Daoy (cell line): ENCODE measurements at regions not wholly inside any gene's neighbourhood (a gene's known extent, or its start where the extent isn't known, plus 50 kb on each side); places are given as distances from the start of the nearest gene placed in this dataset.
"Not testable (repeated sequence)": the region's sequence is repeated elsewhere in the genome, so short reads cannot be mapped to it uniquely, and the experiment has no call there.

Experiments used
- DNase-seq: peaks from one replicate; pipeline ENCODE4 v3.0.0-alpha.2; 2015; ENCODE audit warnings: low read depth

DNA sequence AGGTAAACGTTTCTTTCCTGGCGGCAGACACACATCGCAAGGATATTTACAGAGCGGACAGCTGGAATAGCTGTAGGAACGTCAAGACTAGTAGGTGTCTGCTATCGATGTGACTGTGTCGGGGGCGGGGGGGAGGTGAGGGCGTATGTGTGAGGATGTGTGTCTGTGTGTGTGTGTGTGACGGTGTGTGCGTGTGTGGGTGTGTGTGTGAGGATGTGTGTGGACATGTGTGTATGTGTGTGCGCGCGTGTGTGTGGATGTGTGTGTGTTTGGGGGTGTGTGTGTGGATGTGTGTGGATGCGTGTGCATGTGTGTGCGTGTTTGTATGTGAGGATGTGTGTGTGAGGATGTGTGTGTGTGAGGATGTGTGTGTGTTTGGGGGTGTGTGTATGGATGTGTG lies 55.4 kb downstream of the PNMA6F start:
- not testable (repeated sequence) for DNase-seq

DNA sequence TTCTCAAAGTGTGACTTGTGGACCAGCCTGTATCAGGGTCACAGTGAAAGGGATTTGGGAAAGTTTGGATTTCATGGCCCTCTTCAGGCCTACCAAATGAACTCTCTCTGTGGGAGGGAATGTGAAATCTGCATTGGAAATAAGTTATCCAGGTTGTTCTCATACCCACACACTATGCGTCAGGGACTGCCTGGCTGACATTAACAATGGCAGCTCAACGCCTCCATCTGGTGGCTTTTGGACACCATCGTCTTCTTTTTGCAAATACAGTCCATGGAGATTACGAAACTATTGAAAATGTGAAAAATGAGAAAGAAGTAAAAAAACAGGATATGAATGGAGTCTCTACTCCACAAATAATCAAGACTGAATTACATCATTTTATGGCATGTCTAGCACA lies 61.1 kb downstream of the PNMA6F start:
- not testable (repeated sequence) for DNase-seq

DNA sequence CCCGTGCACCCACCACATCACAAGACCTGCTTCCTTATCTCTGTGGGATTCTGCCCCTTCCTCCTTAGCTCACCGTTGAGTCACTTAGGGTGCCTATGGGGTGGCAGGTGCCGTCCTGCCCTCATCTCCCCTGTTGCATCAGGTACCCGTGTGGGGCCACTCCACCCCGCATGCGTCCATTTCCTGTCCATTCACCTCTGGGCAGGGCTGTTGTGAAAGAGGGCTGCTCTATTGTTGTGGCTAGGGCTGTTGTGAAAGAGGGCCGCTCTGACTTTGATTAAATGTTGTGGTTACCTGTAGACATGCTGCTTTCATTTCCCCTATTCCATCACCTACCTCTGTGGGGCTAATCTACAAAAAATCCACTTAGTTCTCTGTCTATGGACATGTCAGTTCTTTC lies 68.3 kb downstream of the PNMA6F start:
- not testable (repeated sequence) for DNase-seq

GRCh38 chrX:153252378-153253129 lies 69.0 kb downstream of the PNMA6F start:
- DNase-seq: not testable (repeated sequence)

DNA sequence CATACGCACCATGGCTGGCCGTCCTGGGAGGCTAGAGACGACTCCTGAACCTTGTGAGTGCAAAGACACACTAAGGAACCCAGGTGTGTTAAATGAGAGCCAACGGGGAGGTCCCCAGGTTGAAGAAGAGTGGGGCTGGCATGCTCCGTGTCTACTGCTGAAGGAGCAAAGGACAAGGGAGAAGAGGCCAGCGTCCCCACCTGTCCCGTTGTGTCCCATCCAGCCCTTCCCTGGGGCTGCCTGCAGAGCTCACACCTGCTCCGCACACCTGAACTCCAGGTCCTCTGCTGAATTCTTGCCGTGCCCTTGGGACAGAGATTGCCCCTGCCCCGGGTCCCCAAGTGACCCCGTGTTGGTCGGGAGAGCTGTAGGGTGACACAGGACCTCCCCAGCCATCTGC lies 69.6 kb downstream of the PNMA6F start:
- not testable (repeated sequence) for DNase-seq

DNA sequence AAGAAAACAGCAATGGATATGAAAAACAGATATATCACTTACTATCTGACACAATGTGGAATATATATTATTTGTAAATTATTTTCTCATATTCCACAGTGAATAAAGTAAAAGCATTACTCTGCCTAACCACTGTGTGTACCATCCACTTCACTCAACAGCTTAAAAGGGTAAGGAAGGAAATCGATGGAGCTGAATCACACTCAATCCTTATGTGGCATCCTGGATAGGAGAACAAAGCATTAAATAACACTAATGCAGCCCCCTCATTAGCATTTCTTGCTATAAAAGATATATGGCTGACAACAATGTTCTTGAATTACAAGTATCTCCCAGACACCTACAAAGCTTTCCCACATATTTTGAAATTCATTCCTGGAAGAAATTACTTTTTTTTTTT lies 70.8 kb downstream of the PNMA6F start:
- DNase-seq: not testable (repeated sequence)

GRCh38 chrX:153245288-153245731 lies 66.2 kb downstream of the MAGEA1 start:
- DNase-seq: peak; percentile 50

DNA sequence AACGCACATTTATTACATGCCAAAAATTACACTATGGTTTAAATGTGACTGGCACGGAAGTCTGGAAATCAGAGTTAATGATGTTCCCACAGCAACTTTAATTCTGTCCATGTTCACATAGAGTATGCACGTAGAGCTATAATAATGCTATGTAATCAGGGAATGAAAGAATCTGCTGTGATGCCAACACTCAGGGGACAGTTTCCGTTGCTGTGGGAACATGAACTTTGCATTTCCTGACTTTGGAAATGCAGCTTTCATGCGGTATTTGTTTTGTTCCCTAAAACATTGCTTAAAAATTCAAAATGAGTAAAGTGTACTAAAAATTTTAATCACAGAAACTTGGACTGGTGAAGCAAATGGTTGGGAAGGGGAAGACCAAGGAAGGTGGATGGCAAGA lies 65.7 kb downstream of the MAGEA1 start:
- no peak for DNase-seq

GRCh38 chrX:153238361-153238760 lies 59.3 kb downstream of the MAGEA1 start:
- DNase-seq: no peak
